Gastrocnemius medialis (tissue), 4 donors: ENCODE measurements at regions not wholly inside any gene's neighbourhood (a gene's known extent, or its start where the extent isn't known, plus 50 kb on each side); places are given as distances from the start of the nearest gene placed in this dataset.

Experiments
- CTCF ChIP-seq, 5 experiments: fragments of 450-650 bp in 3 of 5; fragments of 200-600 bp in 2 of 5; sonication (generic) in 2 of 5; IDR thresholded peaks in 4 of 5; conservative IDR thresholded peaks in 1 of 5; 1 replicate in 4 of 5; 2 replicates in 1 of 5; pipeline ENCODE4 v1.5.1; 2016 to 2019; ENCODE audit warnings: antibody characterized with exemption in 5 of 5, mild to moderate bottlenecking in 3 of 5, moderate library complexity in 3 of 5
- POLR2A ChIP-seq, 2 donors: fragments of 450-650 bp; IDR thresholded peaks; one replicate each; pipeline ENCODE4 v1.6.1; 2017; ENCODE audit warnings: antibody characterized with exemption in 2 of 2, mild to moderate bottlenecking in 2 of 2, moderate library complexity in 2 of 2

- no peak for TF ChIP-seq CTCF (IDR thresholded peaks at IDR 0.05 in 4 of 5, conservative IDR thresholded peaks at IDR 0.05 in 1 of 5)
- TF ChIP-seq POLR2A (IDR thresholded peaks at IDR 0.05): no peak
These were observed 475.1 kb downstream of the TNS1 start for GRCh38 chr2:217527590-217528202.
